A549 (cell line): ENCODE measurements at regions not wholly inside any gene's neighbourhood (a gene's known extent, or its start where the extent isn't known, plus 50 kb on each side); places are given as distances from the start of the nearest gene placed in this dataset.

ENCODE experiments used
- BCL3 ChIP-seq: fragments of >200 bp; sonication (Bioruptor Twin); formaldehyde crosslinking; IDR thresholded peaks from 3 replicates; pipeline ENCODE4 v1.6.1; 2016
- CEBPB ChIP-seq, 2 experiments: fragments of >200 bp in 1 of 2; sonication (Bioruptor Twin) in 1 of 2; formaldehyde crosslinking in 1 of 2; IDR thresholded peaks; 2 replicates each; pipeline ENCODE4 v1.6.1; 2012 to 2016
- CHD2 ChIP-seq: fragments of 150-350 bp; IDR thresholded peaks from 2 replicates; pipeline ENCODE4 v1.6.1; 2014; ENCODE audit warnings: low read length; ENCODE audit not compliant: partially characterized antibody
- CTCF ChIP-seq: fragments of >200 bp; sonication (Bioruptor Twin); formaldehyde crosslinking; IDR thresholded peaks from 3 replicates; pipeline ENCODE4 v1.5.1; 2016
- E2F6 ChIP-seq: IDR thresholded peaks from 2 replicates; pipeline ENCODE4 v1.6.1; 2012; ENCODE audit warnings: low read depth, borderline replicate concordance
- EHF ChIP-seq: fragments of 250-450 bp; sonication (Bioruptor Pico); IDR thresholded peaks from 2 replicates; pipeline ENCODE4 v1.5.0; 2020; ENCODE audit warnings: mild to moderate bottlenecking
- GATA3 ChIP-seq: IDR thresholded peaks from 2 replicates; pipeline ENCODE4 v1.6.1; 2012; ENCODE audit warnings: borderline replicate concordance
- HEYL ChIP-seq: fragments of 250-450 bp; sonication (Bioruptor Pico); IDR thresholded peaks from 2 replicates; pipeline ENCODE4 v1.8.0; 2021; ENCODE audit warnings: mild to moderate bottlenecking, moderate library complexity
- HOXA7 ChIP-seq: fragments of 250-450 bp; sonication (Bioruptor Pico); IDR thresholded peaks from 2 replicates; pipeline ENCODE4 v1.5.0; 2020; ENCODE audit warnings: mild to moderate bottlenecking, moderate library complexity
- HOXB5 ChIP-seq: fragments of 250-450 bp; sonication (Bioruptor Pico); IDR thresholded peaks from 2 replicates; pipeline ENCODE4 v1.5.0; 2020; ENCODE audit warnings: mild to moderate bottlenecking, moderate library complexity
- KDM1A ChIP-seq: fragments of 200-600 bp; sonication (generic); IDR thresholded peaks from 2 replicates; pipeline ENCODE4 v1.6.1; 2016; ENCODE audit warnings: low read depth, mild to moderate bottlenecking
- KDM5A ChIP-seq: fragments of 200-600 bp; sonication (generic); IDR thresholded peaks from 2 replicates; pipeline ENCODE4 v1.6.1; 2016; ENCODE audit warnings: antibody characterized with exemption, mild to moderate bottlenecking
- MAFK ChIP-seq: fragments of 450-650 bp; IDR thresholded peaks from 2 replicates; pipeline ENCODE4 v1.6.1; 2014; ENCODE audit not compliant: partially characterized antibody
- NPAS2 ChIP-seq: fragments of 250-450 bp; sonication (Bioruptor Pico); IDR thresholded peaks from 2 replicates; pipeline ENCODE4 v1.8.0; 2022; ENCODE audit warnings: mild to moderate bottlenecking, moderate library complexity, borderline replicate concordance
- NR3C1 ChIP-seq: fragments of >200 bp; sonication (Bioruptor Twin); formaldehyde crosslinking; IDR thresholded peaks from 3 replicates; pipeline ENCODE4 v1.6.1; 2017
- PBX3 ChIP-seq: IDR thresholded peaks from 2 replicates; pipeline ENCODE4 v1.6.1; 2012
- RARB ChIP-seq: fragments of 250-450 bp; sonication (Bioruptor Pico); IDR thresholded peaks from 2 replicates; pipeline ENCODE4 v1.8.0; 2021; ENCODE audit warnings: mild to moderate bottlenecking, moderate library complexity
- REST ChIP-seq: fragments of 200-600 bp; sonication (generic); IDR thresholded peaks from 2 replicates; pipeline ENCODE4 v1.6.1; 2016; ENCODE audit warnings: antibody characterized with exemption, mild to moderate bottlenecking, moderate library complexity
- SMC3 ChIP-seq: fragments of >200 bp; sonication (Bioruptor Twin); formaldehyde crosslinking; IDR thresholded peaks from 3 replicates; pipeline ENCODE4 v1.6.1; 2018; ENCODE audit warnings: inconsistent platforms
- TP53 ChIP-seq: fragments of 250-450 bp; sonication (Bioruptor Pico); IDR thresholded peaks from 2 replicates; pipeline ENCODE4 v1.5.0; 2021; ENCODE audit warnings: mild to moderate bottlenecking, moderate library complexity
- ZC3H11A ChIP-seq: fragments of 450-650 bp; IDR thresholded peaks from 2 replicates; pipeline ENCODE4 v1.6.1; 2014; ENCODE audit warnings: antibody characterized with exemption, mild to moderate bottlenecking

GRCh38 chr6:47134476-47135189, 92.5 kb upstream of the ADGRF1 start (continued):
- TF ChIP-seq E2F6: no peak
- TF ChIP-seq BCL3: no peak
- no peak for TF ChIP-seq CHD2
- no peak for TF ChIP-seq HOXB5 (CRISPR knock-in tag)
- TF ChIP-seq GATA3: peak; percentile 98
- TF ChIP-seq ZC3H11A: no peak
- TF ChIP-seq RARB (CRISPR knock-in tag): no peak
- TF ChIP-seq NR3C1: no peak
- no peak for TF ChIP-seq NPAS2 (CRISPR knock-in tag)
- TF ChIP-seq CEBPB (IDR thresholded peaks at IDR 0.05): peak; percentile 42 to 89; a peak in 3 of 4 replicates
- TF ChIP-seq MAFK: peak; percentile 5
- TF ChIP-seq TP53 (CRISPR knock-in tag): no peak
- no peak for TF ChIP-seq KDM1A
- TF ChIP-seq KDM5A: no peak
- TF ChIP-seq REST: no peak
- peak; percentile 72; the same call in 1 of the 2 replicates for TF ChIP-seq PBX3
- no peak for TF ChIP-seq HEYL (CRISPR knock-in tag)
- TF ChIP-seq EHF: no peak
- peak; percentile 41; the same call in 1 of the 3 replicates for TF ChIP-seq SMC3
- TF ChIP-seq HOXA7 (CRISPR knock-in tag): no peak
- no peak for TF ChIP-seq CTCF
